GM12878 (cell line): ENCODE measurements at regions not wholly inside any gene's neighbourhood (a gene's known extent, or its start where the extent isn't known, plus 50 kb on each side); places are given as distances from the start of the nearest gene placed in this dataset.

Experiments used
- ATAC-seq: fragments of 200-7000 bp; cut with Tn5 transposase; 3 replicates; pipeline ENCODE4 v1.9.1; 2020; ENCODE audit warnings: mild to moderate bottlenecking, moderate library complexity
- BruUV-seq: library from RNA; stranded (reverse); fragments of 400-500 nt; replicated peaks from 2 replicates; lab custom pipeline; 2021; lab: Mats Ljungman, UMichigan
- CTCF ChIA-PET: fragments of 300-600 bp; sonication (Branson Sonifier 250); formaldehyde crosslinking; extraction: SDS; loops from one replicate; lab custom pipeline; 2021; ENCODE audit warnings: inconsistent platforms; lab: Yijun Ruan, JAX
- POLR2A ChIA-PET: fragments of 350-600 bp; formaldehyde crosslinking; extraction: SDS; loops from one replicate; lab custom pipeline; 2021; ENCODE audit warnings: inconsistent platforms; lab: Charles Lee
- RAD21 ChIA-PET: fragments of 300-600 bp; sonication (Branson Sonifier 250); formaldehyde crosslinking; loops from one replicate; lab custom pipeline; 2023; ENCODE audit warnings: antibody characterized with exemption; ENCODE audit not compliant: unreplicated experiment; lab: Charles Lee
- SMC1A ChIA-PET: fragments of 300-600 bp; sonication (Branson Sonifier 250); formaldehyde crosslinking; loops from one replicate; lab custom pipeline; 2023; ENCODE audit not compliant: unreplicated experiment, uncharacterized antibody; lab: Charles Lee
- DNase-seq: peaks from one replicate; pipeline ENCODE4 v3.0.0-alpha.2; 2011; ENCODE audit warnings: low read depth, low spot score
- FAIRE-seq: peaks from 3 replicates; lab custom pipeline; 2011; peaks lifted over from hg19 to GRCh38; lab: Jason Lieb, UNC
- H2AFZ ChIP-seq: 2 replicates; pipeline ENCODE4 v1.6.0; 2011; ENCODE audit warnings: low read depth, low read length, control low read depth; ENCODE audit not compliant: control insufficient read depth
- H3K27ac ChIP-seq: 2 replicates; pipeline ENCODE4 v1.5.1; 2011; ENCODE audit warnings: control low read depth; ENCODE audit not compliant: control insufficient read depth, insufficient read depth
- H3K27me3 ChIP-seq, 2 experiments: replicated peaks in 1 of 2; 2 replicates each; pipeline versions ENCODE4 v1.6.0 to v1.6.1; 2011; ENCODE audit warnings: low read length in 1 of 2; ENCODE audit not compliant: control insufficient read depth in 2 of 2, insufficient read depth in 2 of 2
- H3K36me3 ChIP-seq, 2 experiments: 2 replicates each; pipeline ENCODE4 v1.5.1; 2011; ENCODE audit warnings: low read length in 1 of 2; ENCODE audit not compliant: control insufficient read depth in 2 of 2, insufficient read depth in 2 of 2
- H3K4me1 ChIP-seq: 2 replicates; pipeline ENCODE4 v1.6.1; 2011; ENCODE audit warnings: mild to moderate bottlenecking, low read length, moderate library complexity, mixed read lengths; ENCODE audit not compliant: control insufficient read depth, insufficient read depth
- H3K4me2 ChIP-seq: 2 replicates; pipeline ENCODE4 v1.6.0; 2011; ENCODE audit warnings: control low read depth; ENCODE audit not compliant: control insufficient read depth, insufficient read depth
- H3K4me3 ChIP-seq: fragments of 200-600 bp; sonication (generic); 2 replicates; pipeline ENCODE4 v1.5.1; 2016
- H3K79me2 ChIP-seq: 2 replicates; pipeline ENCODE4 v1.6.0; 2011; ENCODE audit warnings: low read length; ENCODE audit not compliant: control insufficient read depth, insufficient read depth
- H3K9ac ChIP-seq: 2 replicates; pipeline ENCODE4 v1.8.0; 2011; ENCODE audit warnings: low read length, control low read depth, mixed read lengths; ENCODE audit not compliant: control insufficient read depth, insufficient read depth
- H3K9me3 ChIP-seq: replicated peaks from 3 replicates; pipeline ENCODE4 v1.5.1; 2011; ENCODE audit warnings: mild to moderate bottlenecking, low read length; ENCODE audit not compliant: control insufficient read depth, insufficient read depth
- H4K20me1 ChIP-seq: 2 replicates; pipeline ENCODE4 v1.6.0; 2011; ENCODE audit not compliant: control insufficient read depth, insufficient read depth
- BHLHE40 ChIP-seq, 2 experiments: fragments of 450-650 bp in 1 of 2; IDR thresholded peaks; 2 replicates each; pipeline ENCODE4 v1.6.1; 2011 to 2017; ENCODE audit warnings: low read depth in 2 of 2, borderline replicate concordance in 1 of 2, improper control_type of control experiment in 1 of 2, low read length in 1 of 2, mild to moderate bottlenecking in 1 of 2
- HDAC6 ChIP-seq: fragments of 200-600 bp; sonication (generic); IDR thresholded peaks from one replicate; pipeline ENCODE4 v1.8.0; 2017; ENCODE audit warnings: antibody characterized with exemption; ENCODE audit not compliant: unreplicated experiment
- SMC3 ChIP-seq: IDR thresholded peaks from 2 replicates; pipeline ENCODE4 v1.6.1; 2011; ENCODE audit warnings: low read length, improper control_type of control experiment, borderline replicate concordance
- WGBS: methylation state at CpG from one replicate; pipeline ENCODE4 v1.1.6; 2016; ENCODE audit warnings: low lambda C conversion rate; ENCODE audit not compliant: insufficient replicate concordance, insufficient coverage; ENCODE audit errors: missing lambda C conversion rate; 5-methylcytosine and 5-hydroxymethylcytosine counted together
- in situ Hi-C: fragments of 300-500 bp; cut with MboI; formaldehyde crosslinking; loops from 9 replicates; pipeline ENCODE4 v1.14.3; 2018; ENCODE audit warnings: mixed read lengths
- intact Hi-C: fragments of 100-400 bp; cut with micrococcal nuclease; formaldehyde crosslinking; loops from one replicate; pipeline ENCODE4 v1.14.2; 2022; ENCODE audit not compliant: unreplicated experiment
- TF ChIP-seq, protein P1 (sequence below): fragments of 450-650 bp; IDR thresholded peaks from 2 replicates; pipeline ENCODE4 v1.6.1; 2017; ENCODE audit warnings: mild to moderate bottlenecking, moderate library complexity

DNA sequence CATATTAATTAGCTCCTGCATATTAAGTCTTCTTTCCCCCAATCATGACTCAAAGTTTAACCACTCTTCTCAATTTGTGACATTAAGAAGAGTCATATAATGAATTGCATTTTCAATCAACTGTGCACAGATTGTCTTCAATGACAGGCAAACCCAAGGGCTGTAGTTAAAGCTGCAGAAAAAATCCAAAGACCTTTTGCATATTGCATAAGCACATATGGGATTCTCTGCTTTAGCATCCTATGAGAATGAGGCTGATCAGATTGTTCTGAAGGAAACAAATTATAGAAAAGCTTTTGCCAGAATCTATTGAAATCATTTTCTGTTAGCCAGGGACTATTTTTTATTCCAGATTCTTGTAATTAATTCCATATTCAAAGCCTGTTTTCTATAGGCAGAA, 112.3 kb downstream of the FAM170A start (continued):
- no peak for TF ChIP-seq BHLHE40 (IDR thresholded peaks at IDR 0.05; ENCODE audit: borderline replicate concordance in 1 of 2, low read depth in 2 of 2, low read length in 1 of 2)

DNA sequence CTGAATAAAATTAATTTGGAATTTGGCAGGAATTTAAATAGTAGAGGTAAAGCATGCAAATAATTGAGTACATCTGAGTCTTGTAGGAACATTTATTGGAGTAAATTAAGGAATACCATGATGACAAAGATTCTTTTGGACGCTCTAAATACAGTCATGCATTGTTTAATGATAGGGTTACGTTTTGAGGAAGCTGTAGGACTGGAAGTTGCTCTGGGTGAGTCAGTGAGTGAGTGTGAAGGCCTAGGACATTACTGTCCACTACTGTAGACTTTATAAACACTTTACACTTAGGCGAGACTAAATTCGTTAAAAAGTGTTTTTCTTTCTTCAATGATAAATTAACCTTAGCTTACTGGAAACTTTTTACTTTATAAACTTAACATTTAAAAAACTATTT, 113.0 kb downstream of the FAM170A start:
- no peak overlapping the region for H3K4me2 ChIP-seq
- in situ Hi-C loops, result loop anchor here (10.0 kb wide), 1 partner anchor 758 kb away; the partner anchor contains the start of gene DTWD2
- no TSS peak for BruUV-seq
- no peak overlapping the region for H3K9ac ChIP-seq
- WGBS, result 18% methylated on average over 4 of the region's 4 CpGs
- SMC1A ChIA-PET, result interaction anchor here (1.1 kb wide), 1 partner anchor 271 kb away, joined by 3 read pairs; no protein-coding TSS in a partner anchor
- CTCF ChIA-PET, result interaction anchor here (0.9 to 2.2 kb wide), 4 partner anchors 10 to 308 kb away, joined by 3 to 5 read pairs (median 4); no protein-coding TSS in a partner anchor
- no peak for ATAC-seq
- intact Hi-C loops, result loop anchor here (5.0 to 10.0 kb wide), 2 partner anchors 330 to 478 kb away; no protein-coding TSS in a partner anchor
- H3K36me3 ChIP-seq, result no peaks in the 10 kb centered on the region
- H3K4me1 ChIP-seq, result no peaks in the 10 kb centered on the region
- H3K4me3 ChIP-seq, result no peak overlapping the region
- H3K79me2 ChIP-seq, result no peaks in the 10 kb centered on the region
- DNase-seq, result no peak
- no peak for FAIRE-seq
- no peaks in the 10 kb centered on the region for H4K20me1 ChIP-seq
- no peaks in the 10 kb centered on the region; a peak in 1 of 4 replicates for H3K27me3 ChIP-seq
- no peak overlapping the region for H3K27ac ChIP-seq
- RAD21 ChIA-PET, result interaction anchor here (2.1 kb wide), 1 partner anchor 271 kb away, joined by 10 read pairs; no protein-coding TSS in a partner anchor
- H2AFZ ChIP-seq, result no peak overlapping the region
- TF ChIP-seq HDAC6, result no peak
- no peak for TF ChIP-seq SMC3
- TF ChIP-seq, protein P1, sequence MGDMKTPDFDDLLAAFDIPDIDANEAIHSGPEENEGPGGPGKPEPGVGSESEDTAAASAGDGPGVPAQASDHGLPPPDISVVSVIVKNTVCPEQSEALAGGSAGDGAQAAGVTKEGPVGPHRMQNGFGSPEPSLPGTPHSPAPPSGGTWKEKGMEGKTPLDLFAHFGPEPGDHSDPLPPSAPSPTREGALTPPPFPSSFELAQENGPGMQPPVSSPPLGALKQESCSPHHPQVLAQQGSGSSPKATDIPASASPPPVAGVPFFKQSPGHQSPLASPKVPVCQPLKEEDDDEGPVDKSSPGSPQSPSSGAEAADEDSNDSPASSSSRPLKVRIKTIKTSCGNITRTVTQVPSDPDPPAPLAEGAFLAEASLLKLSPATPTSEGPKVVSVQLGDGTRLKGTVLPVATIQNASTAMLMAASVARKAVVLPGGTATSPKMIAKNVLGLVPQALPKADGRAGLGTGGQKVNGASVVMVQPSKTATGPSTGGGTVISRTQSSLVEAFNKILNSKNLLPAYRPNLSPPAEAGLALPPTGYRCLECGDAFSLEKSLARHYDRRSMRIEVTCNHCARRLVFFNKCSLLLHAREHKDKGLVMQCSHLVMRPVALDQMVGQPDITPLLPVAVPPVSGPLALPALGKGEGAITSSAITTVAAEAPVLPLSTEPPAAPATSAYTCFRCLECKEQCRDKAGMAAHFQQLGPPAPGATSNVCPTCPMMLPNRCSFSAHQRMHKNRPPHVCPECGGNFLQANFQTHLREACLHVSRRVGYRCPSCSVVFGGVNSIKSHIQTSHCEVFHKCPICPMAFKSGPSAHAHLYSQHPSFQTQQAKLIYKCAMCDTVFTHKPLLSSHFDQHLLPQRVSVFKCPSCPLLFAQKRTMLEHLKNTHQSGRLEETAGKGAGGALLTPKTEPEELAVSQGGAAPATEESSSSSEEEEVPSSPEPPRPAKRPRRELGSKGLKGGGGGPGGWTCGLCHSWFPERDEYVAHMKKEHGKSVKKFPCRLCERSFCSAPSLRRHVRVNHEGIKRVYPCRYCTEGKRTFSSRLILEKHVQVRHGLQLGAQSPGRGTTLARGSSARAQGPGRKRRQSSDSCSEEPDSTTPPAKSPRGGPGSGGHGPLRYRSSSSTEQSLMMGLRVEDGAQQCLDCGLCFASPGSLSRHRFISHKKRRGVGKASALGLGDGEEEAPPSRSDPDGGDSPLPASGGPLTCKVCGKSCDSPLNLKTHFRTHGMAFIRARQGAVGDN, result no peak
- no peaks in the 10 kb centered on the region for H3K9me3 ChIP-seq
- POLR2A ChIA-PET, result interaction anchor here (0.6 kb wide), 1 partner anchor 721 kb away, joined by 3 read pairs; no protein-coding TSS in a partner anchor
